ENCODE measurements at regions not wholly inside any gene's neighbourhood (a gene's known extent, or its start where the extent isn't known, plus 50 kb on each side); places are given as distances from the start of the nearest gene placed in this dataset.

DNA sequence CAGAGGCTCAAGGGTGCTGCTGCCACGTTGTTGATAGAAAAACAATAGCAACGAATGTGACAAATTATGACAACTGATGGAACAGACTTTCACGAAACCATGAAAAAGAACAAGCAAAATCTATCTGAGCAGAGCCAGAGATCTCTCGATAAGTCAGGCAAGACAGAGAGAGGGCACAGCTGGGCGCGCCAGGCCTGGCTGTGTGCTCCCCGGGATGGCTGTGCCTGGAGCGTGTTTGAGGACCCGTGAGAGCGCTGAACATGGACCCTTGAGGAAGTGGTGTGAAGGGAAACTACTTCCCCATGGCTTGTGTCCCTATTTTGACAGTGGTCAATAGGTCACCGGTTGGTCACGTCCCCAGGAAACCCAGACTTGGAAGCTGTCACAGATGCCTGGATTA, 83.1 kb upstream of the FGF3 start:
- H3K4me3 ChIP-seq, result no peak overlapping the region
- no peak for DNase-seq (ENCODE audit: low spot score)
- TF ChIP-seq, protein P1, sequence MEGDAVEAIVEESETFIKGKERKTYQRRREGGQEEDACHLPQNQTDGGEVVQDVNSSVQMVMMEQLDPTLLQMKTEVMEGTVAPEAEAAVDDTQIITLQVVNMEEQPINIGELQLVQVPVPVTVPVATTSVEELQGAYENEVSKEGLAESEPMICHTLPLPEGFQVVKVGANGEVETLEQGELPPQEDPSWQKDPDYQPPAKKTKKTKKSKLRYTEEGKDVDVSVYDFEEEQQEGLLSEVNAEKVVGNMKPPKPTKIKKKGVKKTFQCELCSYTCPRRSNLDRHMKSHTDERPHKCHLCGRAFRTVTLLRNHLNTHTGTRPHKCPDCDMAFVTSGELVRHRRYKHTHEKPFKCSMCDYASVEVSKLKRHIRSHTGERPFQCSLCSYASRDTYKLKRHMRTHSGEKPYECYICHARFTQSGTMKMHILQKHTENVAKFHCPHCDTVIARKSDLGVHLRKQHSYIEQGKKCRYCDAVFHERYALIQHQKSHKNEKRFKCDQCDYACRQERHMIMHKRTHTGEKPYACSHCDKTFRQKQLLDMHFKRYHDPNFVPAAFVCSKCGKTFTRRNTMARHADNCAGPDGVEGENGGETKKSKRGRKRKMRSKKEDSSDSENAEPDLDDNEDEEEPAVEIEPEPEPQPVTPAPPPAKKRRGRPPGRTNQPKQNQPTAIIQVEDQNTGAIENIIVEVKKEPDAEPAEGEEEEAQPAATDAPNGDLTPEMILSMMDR (IDR thresholded peaks at IDR 0.05), result no peak
- no peak overlapping the region for H3K27ac ChIP-seq

DNA sequence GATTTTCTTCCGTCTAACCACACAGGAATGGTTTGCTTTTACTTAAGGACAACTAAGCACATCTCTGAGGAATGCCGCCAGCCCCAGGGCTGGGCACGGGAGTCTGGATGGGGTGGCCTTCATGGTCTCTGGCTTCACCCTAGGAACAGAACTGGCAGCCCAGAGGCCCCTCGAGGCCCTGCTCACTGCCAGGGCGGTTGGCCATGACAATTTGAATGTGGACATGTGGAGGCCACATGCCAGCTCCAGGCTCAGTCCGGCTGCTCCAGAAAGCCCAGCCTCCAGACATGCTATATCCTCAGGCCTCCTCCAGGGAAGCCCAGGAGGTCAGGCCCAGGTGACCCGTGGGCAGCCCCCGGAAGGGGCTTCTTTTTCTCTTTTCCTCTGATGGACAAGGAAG, 84.0 kb upstream of the FGF3 start:
- Histone ChIP-seq H3K27ac (no peak overlapping the region), H3K4me3 (no peak overlapping the region)
- TF ChIP-seq, protein P1 (IDR thresholded peaks at IDR 0.05), result no peak
- no peak for DNase-seq (ENCODE audit: low spot score)

DNA sequence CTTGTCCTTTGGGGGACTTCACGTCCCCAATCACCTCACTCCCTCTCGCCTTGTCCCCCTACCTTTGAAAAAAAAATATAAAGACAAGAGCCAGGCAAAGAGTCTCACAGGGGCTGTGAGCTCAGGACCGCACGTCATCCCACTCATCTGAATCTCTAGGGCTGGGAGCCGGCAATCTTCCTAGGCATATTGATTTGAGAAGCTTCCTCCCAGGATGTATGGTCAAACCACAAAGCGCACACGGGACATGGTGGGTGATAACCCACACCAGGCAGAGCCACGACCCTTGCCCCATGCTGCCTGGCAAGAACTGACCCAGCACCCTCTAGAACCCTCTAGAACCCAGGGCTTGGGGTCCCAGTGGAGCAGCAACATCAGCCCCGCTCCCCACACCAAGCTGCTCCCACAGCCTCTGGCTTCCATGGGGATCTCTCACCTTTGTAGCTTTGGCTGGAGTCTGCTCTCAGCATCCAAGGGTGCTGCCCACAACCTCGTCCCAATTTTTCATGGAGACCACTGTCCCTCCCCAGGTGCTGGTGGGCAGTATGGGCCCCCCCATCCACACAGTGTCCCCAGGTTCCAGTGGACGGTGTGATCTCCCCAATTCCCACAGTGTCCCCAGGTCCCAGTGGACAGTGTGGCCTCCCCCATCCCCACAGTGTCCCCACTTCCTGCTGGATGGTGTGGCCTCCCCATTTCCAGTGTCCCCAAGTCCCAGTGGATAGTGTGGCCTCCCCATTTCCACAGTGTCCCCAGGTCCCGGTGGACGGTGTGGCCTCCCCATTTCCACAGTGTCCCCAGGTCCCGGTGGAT, 85.2 kb upstream of the FGF3 start:
- Histone ChIP-seq H3K4me3 (no peak overlapping the region), H3K27ac (no peak overlapping the region)
- TF ChIP-seq, protein P1 (IDR thresholded peaks at IDR 0.05), result no peak
- DNase-seq (ENCODE audit: low spot score), result no peak

DNA sequence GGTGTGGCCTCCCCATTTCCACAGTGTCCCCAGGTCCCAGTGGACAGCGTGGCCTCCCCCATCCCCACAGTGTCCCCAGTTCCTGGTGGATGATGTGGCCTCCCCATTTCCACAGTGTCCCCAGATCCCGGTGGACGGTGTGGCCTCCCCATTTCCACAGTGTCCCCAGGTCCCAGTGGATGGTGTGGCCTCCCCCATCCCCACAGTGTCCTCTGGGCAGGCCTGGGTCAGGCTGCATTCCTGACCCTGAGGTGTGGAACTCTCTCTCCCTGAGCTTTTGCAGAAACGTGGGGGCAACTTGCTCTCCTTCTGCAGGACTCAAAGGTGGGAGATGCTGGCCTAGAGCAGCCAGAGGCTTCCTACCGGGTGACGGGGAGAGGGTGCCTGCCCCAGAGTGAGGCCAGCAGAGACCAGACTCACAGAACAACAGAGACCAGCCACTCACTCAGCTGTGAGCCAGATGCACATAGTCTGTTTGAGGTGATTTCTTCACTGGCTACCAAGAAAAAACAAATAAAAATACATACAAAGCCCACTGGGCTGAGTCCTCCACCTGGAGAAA, 85.8 kb upstream of the FGF3 start:
- Histone ChIP-seq H3K4me3 (no peak overlapping the region), H3K27ac (no peak overlapping the region)
- TF ChIP-seq, protein P1 (IDR thresholded peaks at IDR 0.05), result no peak
- DNase-seq (ENCODE audit: low spot score), result no peak

DNA sequence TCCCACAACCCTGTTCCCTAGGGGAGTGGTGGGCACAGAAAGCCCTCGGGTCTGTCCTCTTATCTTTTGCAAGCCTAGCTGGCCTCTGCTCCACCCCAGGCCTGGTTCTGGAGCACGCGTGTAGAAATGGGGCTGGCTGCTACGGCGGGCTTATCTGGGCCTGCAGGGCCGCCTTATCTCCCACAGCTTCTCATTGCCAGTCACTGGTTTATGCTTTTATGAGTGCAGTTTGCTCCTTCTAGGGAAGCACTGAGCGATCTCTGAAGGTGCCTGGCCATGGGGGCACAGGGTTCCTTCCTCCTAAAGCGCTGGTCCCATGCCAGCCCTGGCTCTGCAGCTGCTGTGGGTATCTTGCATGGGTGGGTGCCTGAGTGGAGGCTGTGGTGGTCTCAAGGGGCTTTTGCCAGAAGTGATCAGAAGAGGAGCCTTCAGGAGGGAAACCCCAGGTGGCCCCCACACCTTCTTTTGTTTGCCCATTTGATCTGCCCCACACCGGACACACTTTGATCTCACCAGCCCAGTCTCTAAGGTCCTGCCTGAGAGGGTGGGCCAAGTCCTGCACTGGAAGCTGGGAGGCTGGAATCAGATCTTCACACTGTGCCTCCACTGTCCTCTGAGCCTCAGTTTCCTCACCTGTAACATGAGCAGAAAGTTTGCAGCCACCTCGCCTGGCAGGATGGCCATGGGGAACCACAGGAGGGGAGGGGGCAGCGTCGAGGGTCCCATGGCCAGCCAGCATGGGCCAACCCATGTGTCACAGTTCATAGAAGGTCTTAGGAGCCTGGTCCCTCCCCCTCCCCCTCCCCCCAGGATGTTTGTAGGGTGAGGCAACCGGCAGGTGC, 86.6 kb upstream of the FGF3 start:
- no peak overlapping the region for H3K27ac ChIP-seq
- DNase-seq (ENCODE audit: low spot score), result no peak
- TF ChIP-seq, protein P1 (IDR thresholded peaks at IDR 0.05), result no peak
- no peak overlapping the region for H3K4me3 ChIP-seq

DNA sequence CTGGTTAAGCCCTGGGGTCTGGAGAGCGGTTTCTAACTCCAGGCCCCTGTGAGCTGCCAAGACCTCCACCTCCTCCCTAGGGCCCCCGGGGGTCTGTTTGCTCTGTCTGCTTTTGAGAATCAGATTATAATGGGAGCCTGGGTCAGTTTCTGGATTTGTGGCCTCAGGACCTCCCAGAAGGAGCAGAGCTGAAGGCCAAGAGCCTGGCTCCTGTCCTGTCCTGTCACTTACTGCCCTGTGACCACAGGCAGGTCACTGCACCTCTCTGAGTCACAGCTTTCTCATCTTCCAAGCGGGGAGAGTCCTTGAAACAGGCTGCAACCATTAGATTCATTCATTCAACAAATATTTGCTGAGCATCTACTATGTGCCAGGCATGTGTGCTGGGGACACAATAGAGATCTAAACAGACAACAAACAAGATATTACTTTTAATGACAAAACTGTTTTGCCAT, 87.3 kb upstream of the FGF3 start:
- Histone ChIP-seq H3K27ac (no peak overlapping the region), H3K4me3 (no peak overlapping the region)
- DNase-seq (ENCODE audit: low spot score), result no peak
- TF ChIP-seq, protein P1 (IDR thresholded peaks at IDR 0.05), result no peak

Measured in coronary artery (tissue), 2 donors.